HEK293T (cell line): ENCODE measurements at regions not wholly inside any gene's neighbourhood (a gene's known extent, or its start where the extent isn't known, plus 50 kb on each side); places are given as distances from the start of the nearest gene placed in this dataset.

Experiments used
- FOXA1 ChIP-seq: fragments of 450-650 bp; IDR thresholded peaks from 2 replicates; pipeline ENCODE4 v1.6.1; 2016; ENCODE audit warnings: mild to moderate bottlenecking
- TARDBP ChIP-seq: fragments of 450-650 bp; IDR thresholded peaks from 2 replicates; pipeline ENCODE4 v1.6.1; 2016

DNA sequence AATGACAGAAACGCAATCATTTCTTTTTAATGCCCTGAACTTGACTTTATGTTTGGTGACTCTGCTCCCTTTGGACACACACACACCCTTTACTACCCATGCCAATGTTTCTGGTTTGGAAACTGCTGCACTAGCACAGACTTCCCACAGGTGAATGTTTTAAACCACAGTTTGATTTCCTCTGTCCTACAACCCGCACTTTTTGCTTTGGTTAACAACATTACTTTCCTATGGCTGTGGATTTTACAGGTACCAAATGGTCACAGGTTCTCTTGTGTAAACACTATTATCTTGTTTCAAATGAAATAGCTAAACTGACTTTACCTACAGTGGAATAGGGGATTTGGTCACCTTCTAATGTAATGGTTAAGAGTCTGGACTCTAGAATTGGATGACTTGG, 51.5 kb upstream of the ZNF644 start:
- no peak for TF ChIP-seq FOXA1
- no peak for TF ChIP-seq TARDBP
